IMR-90 (cell line): ENCODE measurements at regions not wholly inside any gene's neighbourhood (a gene's known extent, or its start where the extent isn't known, plus 50 kb on each side); places are given as distances from the start of the nearest gene placed in this dataset.
A peak's percentile ranks its signal among the peaks of the same experiment; 100 is the strongest.

Experiments used
- ATAC-seq: fragments of 200-7000 bp; cut with Tn5 transposase; 2 replicates; pipeline ENCODE4 v1.9.1; 2020; ENCODE audit warnings: low read depth, mild to moderate bottlenecking, moderate library complexity
- BruUV-seq: library from RNA; stranded (reverse); fragments of 400-500 nt; replicated peaks from 2 replicates; lab custom pipeline; 2021; lab: Mats Ljungman, UMichigan
- CTCF ChIA-PET: fragments of 300-600 bp; formaldehyde crosslinking; extraction: SDS; loops from one replicate; lab custom pipeline; 2021; ENCODE audit warnings: antibody characterized with exemption; lab: Yijun Ruan, JAX
- POLR2A ChIA-PET: fragments of 300-600 bp; sonication (Branson Sonifier 250); formaldehyde crosslinking; loops from one replicate; lab custom pipeline; 2022; ENCODE audit warnings: antibody characterized with exemption; ENCODE audit not compliant: unreplicated experiment; lab: Charles Lee
- DNase-seq: peaks from one replicate; pipeline ENCODE4 v3.0.0; 2013
- H2AFZ ChIP-seq: replicated peaks from 2 replicates; pipeline ENCODE3; 2013; ENCODE audit warnings: low read length, mild to moderate bottlenecking; ENCODE audit not compliant: poor library complexity
- H2AK5ac ChIP-seq: 2 replicates; pipeline ENCODE4 v1.6.1; 2013; ENCODE audit warnings: low read depth, low read length, inconsistent platforms
- H2AK9ac ChIP-seq: replicated peaks from 2 replicates; pipeline ENCODE3; 2013; ENCODE audit warnings: mild to moderate bottlenecking, low read depth, low read length, moderate library complexity; ENCODE audit not compliant: poor library complexity
- H2BK120ac ChIP-seq: 2 replicates; pipeline ENCODE4 v1.6.1; 2013; ENCODE audit warnings: low read depth, low read length, inconsistent platforms
- H2BK15ac ChIP-seq: 3 replicates; pipeline ENCODE4 v1.6.1; 2013; ENCODE audit warnings: low read depth, low read length, inconsistent platforms
- H2BK20ac ChIP-seq: 2 replicates; pipeline ENCODE4 v1.6.1; 2013; ENCODE audit warnings: low read depth, mild to moderate bottlenecking, inconsistent platforms, low read length, moderate library complexity
- H2BK5ac ChIP-seq: 2 replicates; pipeline ENCODE4 v1.6.1; 2013; ENCODE audit warnings: mild to moderate bottlenecking, low read depth, low read length, inconsistent platforms; ENCODE audit not compliant: poor library complexity, severe bottlenecking
- H3K14ac ChIP-seq: replicated peaks from 2 replicates; pipeline ENCODE4 v1.6.1; 2013; ENCODE audit warnings: low read depth, low read length, inconsistent platforms
- H3K18ac ChIP-seq: 2 replicates; pipeline ENCODE4 v1.6.1; 2013; ENCODE audit warnings: low read depth, low read length, control low read depth
- H3K23ac ChIP-seq: 2 replicates; pipeline ENCODE4 v1.6.1; 2013; ENCODE audit warnings: low read depth, low read length, inconsistent platforms
- H3K27ac ChIP-seq: 2 replicates; pipeline ENCODE4 v1.5.1; 2013; ENCODE audit warnings: mild to moderate bottlenecking, control low read depth, low read length; ENCODE audit not compliant: insufficient read depth
- H3K27me3 ChIP-seq: 2 replicates; pipeline ENCODE4 v1.6.1; 2013; ENCODE audit warnings: low read length; ENCODE audit not compliant: control insufficient read depth, insufficient read depth
- H3K36me3 ChIP-seq: 2 replicates; pipeline ENCODE4 v1.6.1; 2013; ENCODE audit warnings: low read length, mixed read lengths; ENCODE audit not compliant: control insufficient read depth, insufficient read depth
- H3K4ac ChIP-seq: 2 replicates; pipeline ENCODE4 v1.6.1; 2013; ENCODE audit warnings: low read depth, low read length, inconsistent platforms
- H3K4me1 ChIP-seq: 2 replicates; pipeline ENCODE4 v1.6.1; 2013; ENCODE audit warnings: low read length, mixed read lengths; ENCODE audit not compliant: control insufficient read depth, insufficient read depth
- H3K4me2 ChIP-seq: 2 replicates; pipeline ENCODE4 v1.6.1; 2013; ENCODE audit warnings: low read depth, mild to moderate bottlenecking, control low read depth, low read length, moderate library complexity
- H3K4me3 ChIP-seq: 2 replicates; pipeline ENCODE4 v1.5.1; 2013; ENCODE audit warnings: low read depth, mild to moderate bottlenecking, control low read depth, low read length, moderate library complexity; ENCODE audit not compliant: insufficient read depth
- H3K56ac ChIP-seq: 2 replicates; pipeline ENCODE4 v1.6.1; 2013; ENCODE audit warnings: low read length, inconsistent platforms; ENCODE audit not compliant: insufficient read depth; ENCODE audit errors: extremely low read depth
- H3K79me1 ChIP-seq, 2 experiments: 2 replicates each; pipeline ENCODE4 v1.6.1; 2013; ENCODE audit warnings: low read length in 2 of 2, inconsistent platforms in 1 of 2, low read depth in 1 of 2
- H3K9ac ChIP-seq: 2 replicates; pipeline ENCODE4 v1.6.1; 2013; ENCODE audit warnings: low read depth, low read length, control low read depth
- H3K9me1 ChIP-seq: 2 replicates; pipeline ENCODE4 v1.6.1; 2013; ENCODE audit warnings: low read length, inconsistent platforms; ENCODE audit not compliant: insufficient read depth
- H3K9me3 ChIP-seq: 2 replicates; pipeline ENCODE4 v1.6.1; 2013; ENCODE audit warnings: low read length; ENCODE audit not compliant: control insufficient read depth, insufficient read depth
- H4K20me1 ChIP-seq: 2 replicates; pipeline ENCODE4 v1.6.1; 2013; ENCODE audit warnings: low read length, inconsistent platforms; ENCODE audit not compliant: insufficient read depth
- H4K5ac ChIP-seq: 2 replicates; pipeline ENCODE4 v1.6.1; 2013; ENCODE audit warnings: mild to moderate bottlenecking, low read depth, low read length, control low read depth
- H4K8ac ChIP-seq, 2 experiments: 2 replicates each; pipeline ENCODE4 v1.6.1; 2013; ENCODE audit warnings: low read depth in 2 of 2, low read length in 2 of 2, control low read depth in 1 of 2, inconsistent platforms in 1 of 2
- H4K91ac ChIP-seq: 2 replicates; pipeline ENCODE4 v1.6.1; 2013; ENCODE audit warnings: low read depth, low read length, inconsistent platforms; ENCODE audit not compliant: insufficient read depth
- BHLHE40 ChIP-seq: fragments of 150-350 bp; IDR thresholded peaks from 2 replicates; pipeline ENCODE4 v1.6.1; 2016; ENCODE audit warnings: mild to moderate bottlenecking, low read depth, low read length
- CEBPB ChIP-seq: IDR thresholded peaks from 2 replicates; pipeline ENCODE4 v1.6.1; 2012; ENCODE audit warnings: low read depth, low read length, improper control_type of control experiment
- CHD1 ChIP-seq: IDR thresholded peaks from 2 replicates; pipeline ENCODE4 v1.6.1; 2012; ENCODE audit warnings: low read depth, low read length, improper control_type of control experiment
- FOS ChIP-seq: fragments of 150-350 bp; IDR thresholded peaks from 2 replicates; pipeline ENCODE4 v1.6.1; 2016; ENCODE audit warnings: low read depth, low read length
- MAFK ChIP-seq: IDR thresholded peaks from 2 replicates; pipeline ENCODE4 v1.6.1; 2012; ENCODE audit warnings: low read depth, low read length, improper control_type of control experiment
- MAZ ChIP-seq: IDR thresholded peaks from 2 replicates; pipeline ENCODE4 v1.6.1; 2012; ENCODE audit warnings: low read depth, mild to moderate bottlenecking, low read length, improper control_type of control experiment, moderate library complexity, borderline replicate concordance
- MXI1 ChIP-seq: IDR thresholded peaks from 2 replicates; pipeline ENCODE4 v1.6.1; 2012; ENCODE audit warnings: low read depth, mild to moderate bottlenecking, low read length, moderate library complexity, borderline replicate concordance
- NFE2L2 ChIP-seq: fragments of 150-350 bp; IDR thresholded peaks from 2 replicates; pipeline ENCODE4 v1.6.1; 2016; ENCODE audit warnings: low read depth, mild to moderate bottlenecking, low read length
- POLR2A ChIP-seq: IDR thresholded peaks from 2 replicates; pipeline ENCODE4 v1.6.1; 2012; ENCODE audit warnings: mild to moderate bottlenecking, low read depth, low read length
- RAD21 ChIP-seq: IDR thresholded peaks from 2 replicates; pipeline ENCODE4 v1.6.1; 2012; ENCODE audit warnings: low read length, improper control_type of control experiment
- RCOR1 ChIP-seq: IDR thresholded peaks from 2 replicates; pipeline ENCODE4 v1.6.1; 2012; ENCODE audit warnings: mild to moderate bottlenecking, low read length, improper control_type of control experiment; ENCODE audit not compliant: insufficient replicate concordance
- RFX5 ChIP-seq: IDR thresholded peaks from 2 replicates; pipeline ENCODE4 v1.8.0; 2012; ENCODE audit warnings: low read depth, mild to moderate bottlenecking, low read length, moderate library complexity
- SMC3 ChIP-seq: fragments of 150-350 bp; IDR thresholded peaks from 2 replicates; pipeline ENCODE4 v1.6.1; 2016; ENCODE audit warnings: low read depth, mild to moderate bottlenecking, antibody characterized with exemption, low read length, moderate library complexity
- WGBS, 2 experiments: methylation state at CpG; one replicate each; pipeline versions ENCODE4 v1.1.5 to v1.1.7; 2013; ENCODE audit warnings: missing lambda C conversion rate in 2 of 2; ENCODE audit not compliant: insufficient read length in 1 of 2; ENCODE audit errors: extremely low coverage in 2 of 2; 5-methylcytosine and 5-hydroxymethylcytosine counted together
- dilution Hi-C: fragments of 300-500 bp; cut with HindIII; formaldehyde crosslinking; loops from one replicate; pipeline ENCODE4 v1.14.3; 2018; ENCODE audit warnings: low sequenced_read_pairs; ENCODE audit not compliant: unreplicated experiment
- in situ Hi-C: fragments of 300-500 bp; cut with MboI; formaldehyde crosslinking; loops from 3 replicates; pipeline ENCODE4 v1.14.3; 2019; ENCODE audit warnings: low sequenced_read_pairs, inconsistent platforms, mixed read lengths
- intact Hi-C: fragments of 100-400 bp; cut with micrococcal nuclease; formaldehyde crosslinking; loops from 2 replicates; pipeline ENCODE4 v1.10.0; 2022
- TF ChIP-seq, protein P1 (sequence below): conservative IDR thresholded peaks from 2 replicates; pipeline ENCODE4 v1.5.1; 2012; ENCODE audit warnings: mild to moderate bottlenecking, low read depth, low read length, improper control_type of control experiment
- TF ChIP-seq, protein P2 (sequence below): fragments of 150-350 bp; IDR thresholded peaks from 2 replicates; pipeline ENCODE4 v1.6.1; 2017; ENCODE audit warnings: mild to moderate bottlenecking, antibody characterized with exemption, low read length, low read depth
- TF ChIP-seq, protein P3 (sequence below): fragments of 150-350 bp; IDR thresholded peaks from 2 replicates; pipeline ENCODE4 v1.6.1; 2016; ENCODE audit warnings: low read depth, mild to moderate bottlenecking, low read length, moderate library complexity, borderline replicate concordance

DNA sequence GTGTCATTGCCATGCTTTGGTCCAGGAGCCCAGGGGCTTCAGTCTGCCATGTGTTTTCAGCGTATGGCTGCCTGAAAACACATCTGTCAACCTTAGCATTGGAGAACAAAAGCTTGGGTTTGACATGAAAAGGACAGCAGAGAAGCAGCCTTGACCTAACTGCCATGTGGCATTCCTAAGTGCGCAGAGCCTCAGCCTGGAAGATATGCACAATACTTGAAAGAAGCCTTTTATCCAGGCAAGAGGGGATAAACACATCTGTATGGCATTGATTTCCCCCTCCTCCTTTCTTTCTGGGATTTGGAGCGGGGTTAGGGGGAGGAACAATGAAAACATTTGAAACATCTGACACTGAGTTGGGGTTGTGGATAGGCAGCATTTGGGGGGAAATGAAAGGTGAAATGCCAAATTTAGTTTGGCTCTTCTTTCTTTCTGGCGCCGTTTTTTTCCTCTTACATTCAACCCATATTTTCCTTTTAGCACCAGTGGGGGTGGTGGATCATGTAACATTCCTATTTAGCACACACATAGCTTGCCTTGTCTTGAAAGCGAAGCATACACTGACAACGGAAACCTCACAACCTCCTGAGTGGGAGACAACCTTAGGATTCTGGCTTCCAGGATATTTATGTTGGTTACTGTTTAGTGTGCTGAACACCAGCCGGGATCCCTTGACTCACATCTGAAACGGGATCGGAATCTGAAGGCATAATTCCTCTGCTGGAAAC lies 177.0 kb downstream of the C12orf75 start:
- Histone ChIP-seq H3K23ac (no peak overlapping the region), H3K79me1 (no peaks in the 10 kb centered on the region), H3K14ac (no peak overlapping the region), H2BK5ac (no peak overlapping the region), H3K4me3 (no peak overlapping the region), H3K4me2 (no peak overlapping the region), H2AK9ac (no peak overlapping the region), H3K27me3 (peaks cover 17% of the 10 kb centered on the region), H2AK5ac (peak overlapping the region; percentile 43; the same call in 1 of the 2 replicates), H3K4me1 (no peaks in the 10 kb centered on the region), H3K9ac (no peak overlapping the region), H3K27ac (no peak overlapping the region), H3K4ac (no peak overlapping the region), H4K8ac (no peak overlapping the region), H2BK15ac (no peak overlapping the region), H4K91ac (no peak overlapping the region), H2BK20ac (no peak overlapping the region), H3K9me3 (no peaks in the 10 kb centered on the region), H3K36me3 (no peaks in the 10 kb centered on the region), H2BK120ac (no peak overlapping the region), H4K5ac (no peak overlapping the region), H2AFZ (peak overlapping the region; percentile 23), H3K18ac (no peak overlapping the region), H4K20me1 (no peaks in the 10 kb centered on the region), H3K9me1 (no peaks in the 10 kb centered on the region), H3K56ac (peak overlapping the region; percentile 25; the same call in 1 of the 2 replicates)
- CTCF ChIA-PET: no interaction called here
- dilution Hi-C loops: no loop called here
- DNase-seq (no peak), ATAC-seq (no peak; the same call in 1 of the 2 replicates)
- no TSS peak for BruUV-seq
- in situ Hi-C loops: no loop called here
- TF ChIP-seq RAD21 (no peak), CEBPB (no peak), NFE2L2 (no peak), BHLHE40 (no peak), SMC3 (no peak), MAFK (no peak), RCOR1 (no peak), RFX5 (no peak), FOS (no peak), MAZ (no peak), MXI1 (no peak), CHD1 (no peak), POLR2A (no peak)
- TF ChIP-seq, protein P1, sequence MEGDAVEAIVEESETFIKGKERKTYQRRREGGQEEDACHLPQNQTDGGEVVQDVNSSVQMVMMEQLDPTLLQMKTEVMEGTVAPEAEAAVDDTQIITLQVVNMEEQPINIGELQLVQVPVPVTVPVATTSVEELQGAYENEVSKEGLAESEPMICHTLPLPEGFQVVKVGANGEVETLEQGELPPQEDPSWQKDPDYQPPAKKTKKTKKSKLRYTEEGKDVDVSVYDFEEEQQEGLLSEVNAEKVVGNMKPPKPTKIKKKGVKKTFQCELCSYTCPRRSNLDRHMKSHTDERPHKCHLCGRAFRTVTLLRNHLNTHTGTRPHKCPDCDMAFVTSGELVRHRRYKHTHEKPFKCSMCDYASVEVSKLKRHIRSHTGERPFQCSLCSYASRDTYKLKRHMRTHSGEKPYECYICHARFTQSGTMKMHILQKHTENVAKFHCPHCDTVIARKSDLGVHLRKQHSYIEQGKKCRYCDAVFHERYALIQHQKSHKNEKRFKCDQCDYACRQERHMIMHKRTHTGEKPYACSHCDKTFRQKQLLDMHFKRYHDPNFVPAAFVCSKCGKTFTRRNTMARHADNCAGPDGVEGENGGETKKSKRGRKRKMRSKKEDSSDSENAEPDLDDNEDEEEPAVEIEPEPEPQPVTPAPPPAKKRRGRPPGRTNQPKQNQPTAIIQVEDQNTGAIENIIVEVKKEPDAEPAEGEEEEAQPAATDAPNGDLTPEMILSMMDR: no peak
- TF ChIP-seq, protein P2, sequence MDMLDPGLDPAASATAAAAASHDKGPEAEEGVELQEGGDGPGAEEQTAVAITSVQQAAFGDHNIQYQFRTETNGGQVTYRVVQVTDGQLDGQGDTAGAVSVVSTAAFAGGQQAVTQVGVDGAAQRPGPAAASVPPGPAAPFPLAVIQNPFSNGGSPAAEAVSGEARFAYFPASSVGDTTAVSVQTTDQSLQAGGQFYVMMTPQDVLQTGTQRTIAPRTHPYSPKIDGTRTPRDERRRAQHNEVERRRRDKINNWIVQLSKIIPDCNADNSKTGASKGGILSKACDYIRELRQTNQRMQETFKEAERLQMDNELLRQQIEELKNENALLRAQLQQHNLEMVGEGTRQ: no peak
- TF ChIP-seq, protein P3, sequence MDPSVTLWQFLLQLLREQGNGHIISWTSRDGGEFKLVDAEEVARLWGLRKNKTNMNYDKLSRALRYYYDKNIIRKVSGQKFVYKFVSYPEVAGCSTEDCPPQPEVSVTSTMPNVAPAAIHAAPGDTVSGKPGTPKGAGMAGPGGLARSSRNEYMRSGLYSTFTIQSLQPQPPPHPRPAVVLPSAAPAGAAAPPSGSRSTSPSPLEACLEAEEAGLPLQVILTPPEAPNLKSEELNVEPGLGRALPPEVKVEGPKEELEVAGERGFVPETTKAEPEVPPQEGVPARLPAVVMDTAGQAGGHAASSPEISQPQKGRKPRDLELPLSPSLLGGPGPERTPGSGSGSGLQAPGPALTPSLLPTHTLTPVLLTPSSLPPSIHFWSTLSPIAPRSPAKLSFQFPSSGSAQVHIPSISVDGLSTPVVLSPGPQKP: no peak
- intact Hi-C loops: no loop called here
- POLR2A ChIA-PET: no interaction called here
- WGBS, 2 experiments: 56% methylated on average over 1 of the region's 10 CpGs; no CpG with 5 or more reads in 1 of the 2 experiments
